Kidney (tissue), 13 donors: ENCODE measurements at regions not wholly inside any gene's neighbourhood (a gene's known extent, or its start where the extent isn't known, plus 50 kb on each side); places are given as distances from the start of the nearest gene placed in this dataset.

ENCODE experiments used
- DNase-seq, 5 donors: peaks; one replicate each; pipeline ENCODE4 v3.0.0-alpha.2; 2013 to 2020
- FAIRE-seq: peaks from 2 replicates; lab custom pipeline; 2012; peaks lifted over from hg19 to GRCh38; lab: Jason Lieb, UNC
- H3K27ac ChIP-seq, 2 donors: one replicate each; pipeline ENCODE4 v1.7.0; 2013; ENCODE audit warnings: low read depth in 2 of 2, low read length in 2 of 2, inconsistent platforms in 1 of 2
- H3K27me3 ChIP-seq: one replicate; pipeline ENCODE4 v1.7.1; 2013; ENCODE audit warnings: low read length, inconsistent platforms; ENCODE audit not compliant: control insufficient read depth, insufficient read depth
- H3K36me3 ChIP-seq, 3 donors: one replicate each; pipeline versions ENCODE4 v1.7.0 to v1.7.1; 2013; ENCODE audit warnings: low read length in 3 of 3, control low read depth in 1 of 3, inconsistent platforms in 1 of 3; ENCODE audit not compliant: insufficient read depth in 3 of 3, control insufficient read depth in 2 of 3
- H3K4me1 ChIP-seq, 3 donors: one replicate each; pipeline versions ENCODE4 v1.7.0 to v1.7.1; 2013; ENCODE audit warnings: low read length in 3 of 3, inconsistent platforms in 1 of 3, low read depth in 1 of 3; ENCODE audit not compliant: control insufficient read depth in 2 of 3, insufficient read depth in 2 of 3
- H3K4me3 ChIP-seq, 3 donors: one replicate each; pipeline versions ENCODE4 v1.7.0 to v1.8.1; 2013; ENCODE audit warnings: low read length in 3 of 3, control low read depth in 1 of 3, inconsistent platforms in 1 of 3
- H3K9ac ChIP-seq, 3 donors: one replicate each; pipeline versions ENCODE4 v1.7.0 to v1.7.1; 2013; ENCODE audit warnings: low read length in 3 of 3, control low read depth in 1 of 3, inconsistent platforms in 1 of 3
- H3K9me3 ChIP-seq, 3 donors: one replicate each; pipeline versions ENCODE4 v1.7.0 to v1.7.1; 2013; ENCODE audit warnings: low read length in 3 of 3, control low read depth in 1 of 3, inconsistent platforms in 1 of 3; ENCODE audit not compliant: control insufficient read depth in 2 of 3, insufficient read depth in 1 of 3
- CTCF ChIP-seq: IDR thresholded peaks from 3 replicates; pipeline ENCODE4 v1.5.1; 2012; ENCODE audit warnings: mild to moderate bottlenecking, moderate library complexity, borderline replicate concordance; ENCODE audit not compliant: insufficient read depth; ENCODE audit errors: extremely low read depth
- intact Hi-C: fragments of 100-400 bp; cut with DNase I; formaldehyde crosslinking; loops from one replicate; pipeline ENCODE4 v1.11.1; 2022
- donor health status: control.
- donor health status: control.
- donor health status: control.
- donor health status: control.
- donor health status: control.
- donor health status: DM: yes; HTN: yes; CAD: no.
- donor health status: Normal renal cell carcinoma (clear cell type).

- H3K27ac ChIP-seq: no peak overlapping the region
- no peaks in the 10 kb centered on the region for H3K4me1 ChIP-seq
- no peaks in the 10 kb centered on the region for H3K36me3 ChIP-seq
- no peak overlapping the region for H3K4me3 ChIP-seq
- intact Hi-C loops: no loop called here
- no peak for TF ChIP-seq CTCF
- no peak overlapping the region for H3K9ac ChIP-seq
- H3K27me3 ChIP-seq: no peaks in the 10 kb centered on the region
- FAIRE-seq (no peak), DNase-seq (no peak)
- no peaks in the 10 kb centered on the region for H3K9me3 ChIP-seq
Observed at GRCh38 chr11:23570828-23571227, 710.6 kb upstream of the CCDC179 start.

GRCh38 chr11:23573429-23573828 lies 713.2 kb upstream of the CCDC179 start:
- H3K27me3 ChIP-seq: no peaks in the 10 kb centered on the region
- intact Hi-C loops: no loop called here
- H3K9me3 ChIP-seq: no peaks in the 10 kb centered on the region
- H3K36me3 ChIP-seq: no peaks in the 10 kb centered on the region
- H3K4me1 ChIP-seq: no peaks in the 10 kb centered on the region
- no peak for DNase-seq
- H3K9ac ChIP-seq: no peak overlapping the region
- no peak overlapping the region for H3K27ac ChIP-seq
- no peak for FAIRE-seq
- no peak for TF ChIP-seq CTCF
- H3K4me3 ChIP-seq: no peak overlapping the region

GRCh38 chr11:23574149-23574548 lies 713.9 kb upstream of the CCDC179 start:
- no peak for FAIRE-seq
- no peak for TF ChIP-seq CTCF
- no peaks in the 10 kb centered on the region for H3K36me3 ChIP-seq
- H3K4me1 ChIP-seq: no peaks in the 10 kb centered on the region
- H3K9me3 ChIP-seq: no peaks in the 10 kb centered on the region
- H3K4me3 ChIP-seq: no peak overlapping the region
- intact Hi-C loops: no loop called here
- H3K27ac ChIP-seq: no peak overlapping the region
- no peaks in the 10 kb centered on the region for H3K27me3 ChIP-seq
- no peak for DNase-seq
- H3K9ac ChIP-seq: no peak overlapping the region

GRCh38 chr11:23577296-23577695 lies 717.0 kb upstream of the CCDC179 start:
- TF ChIP-seq CTCF: no peak
- H3K27me3 ChIP-seq: no peaks in the 10 kb centered on the region
- no peak overlapping the region for H3K9ac ChIP-seq
- no peak for FAIRE-seq
- H3K27ac ChIP-seq: no peak overlapping the region
- H3K4me1 ChIP-seq: no peaks in the 10 kb centered on the region
- H3K4me3 ChIP-seq: no peak overlapping the region
- no peaks in the 10 kb centered on the region for H3K9me3 ChIP-seq
- no peaks in the 10 kb centered on the region for H3K36me3 ChIP-seq
- intact Hi-C loops: no loop called here
- no peak for DNase-seq
